Left lung (tissue), 4 donors: ENCODE measurements at regions not wholly inside any gene's neighbourhood (a gene's known extent, or its start where the extent isn't known, plus 50 kb on each side); places are given as distances from the start of the nearest gene placed in this dataset.

ENCODE experiments used
- ATAC-seq: fragments of 200-7000 bp; cut with Tn5 transposase; one replicate; pipeline ENCODE4 v1.9.1; 2020; ENCODE audit warnings: moderate library complexity
- DNase-seq, 4 donors: peaks; one replicate each; pipeline ENCODE4 v3.0.0-alpha.2; 2013 to 2020
- H3K27ac ChIP-seq, 2 donors: fragments of 200-600 bp; sonication (generic) in 1 of 2; one replicate each; pipeline versions ENCODE4 v1.5.0 to v1.8.0; 2020 to 2021
- H3K27me3 ChIP-seq, 2 donors: fragments of 200-600 bp; sonication (generic) in 1 of 2; one replicate each; pipeline versions ENCODE4 v1.5.0 to v1.8.0; 2020 to 2021
- H3K36me3 ChIP-seq, 2 donors: fragments of 200-600 bp; sonication (generic) in 1 of 2; one replicate each; pipeline versions ENCODE4 v1.5.0 to v1.8.0; 2020 to 2021
- H3K4me1 ChIP-seq, 2 donors: fragments of 200-600 bp; one replicate each; pipeline ENCODE4 v1.8.0; 2021
- H3K4me3 ChIP-seq, 2 donors: fragments of 200-600 bp; sonication (generic) in 1 of 2; one replicate each; pipeline versions ENCODE4 v1.5.0 to v1.8.0; 2020 to 2021; ENCODE audit warnings: mild to moderate bottlenecking in 1 of 2
- H3K9me3 ChIP-seq, 2 donors: fragments of 200-600 bp; sonication (generic) in 1 of 2; one replicate each; pipeline versions ENCODE4 v1.5.0 to v1.8.0; 2020 to 2021
- CTCF ChIP-seq, 2 donors: fragments of 200-600 bp; sonication (generic) in 1 of 2; IDR thresholded peaks; one replicate each; pipeline versions ENCODE4 v1.5.0 to v1.8.0; 2021; ENCODE audit warnings: antibody characterized with exemption in 2 of 2
- intact Hi-C, 2 donors: fragments of 100-400 bp; cut with DNase I; formaldehyde crosslinking; loops; one replicate each; pipeline versions ENCODE4 v1.11.2 to v1.14.2; 2022
- donor health status: DM: no; HTN: yes; CAD: no.
- donor health status: DM: no; HTN: no; CAD: no.

GRCh38 chr4:32206756-32207155 is 1486.6 kb downstream of the PCDH7 start:
- Histone ChIP-seq H3K4me1 (no peaks in the 10 kb centered on the region), H3K9me3 (peaks cover 0 to 23% of the 10 kb centered on the region in 2 donors), H3K27me3 (no peaks in the 10 kb centered on the region), H3K27ac (no peak overlapping the region), H3K4me3 (no peak overlapping the region), H3K36me3 (no peaks in the 10 kb centered on the region)
- no peak for TF ChIP-seq CTCF (IDR thresholded peaks at IDR 0.05)
- intact Hi-C loops = no loop called here
- DNase-seq = no peak
- ATAC-seq = no peak

- H3K36me3 ChIP-seq = no peaks in the 10 kb centered on the region
- H3K4me3 ChIP-seq = no peak overlapping the region
- peaks cover 0 to 23% of the 10 kb centered on the region in 2 donors for H3K9me3 ChIP-seq
- H3K27me3 ChIP-seq = no peaks in the 10 kb centered on the region
- H3K27ac ChIP-seq = no peak overlapping the region
- TF ChIP-seq CTCF (IDR thresholded peaks at IDR 0.05) = no peak
- ATAC-seq = no peak
- no peaks in the 10 kb centered on the region for H3K4me1 ChIP-seq
- intact Hi-C loops = no loop called here
- DNase-seq = no peak
Observed at GRCh38 chr4:32207456-32207855, 1487.3 kb downstream of the PCDH7 start.

- DNase-seq (no peak), ATAC-seq (no peak)
- Histone ChIP-seq H3K27me3 (no peaks in the 10 kb centered on the region), H3K4me1 (no peaks in the 10 kb centered on the region), H3K4me3 (no peak overlapping the region), H3K9me3 (peaks cover 0 to 2% of the 10 kb centered on the region in 2 donors), H3K36me3 (no peaks in the 10 kb centered on the region), H3K27ac (no peak overlapping the region)
- intact Hi-C loops = no loop called here
- TF ChIP-seq CTCF (IDR thresholded peaks at IDR 0.05) = no peak
Observed at GRCh38 chr4:32215277-32215676, 1495.1 kb downstream of the PCDH7 start.

GRCh38 chr4:32216502-32216901 is 1496.3 kb downstream of the PCDH7 start:
- peak in 1 of 4 donors; percentile 58 for DNase-seq
- intact Hi-C loops = no loop called here
- Histone ChIP-seq H3K9me3 (peaks cover 0 to 2% of the 10 kb centered on the region in 2 donors), H3K4me3 (no peak overlapping the region), H3K36me3 (no peaks in the 10 kb centered on the region), H3K27me3 (no peaks in the 10 kb centered on the region), H3K27ac (no peak overlapping the region), H3K4me1 (no peaks in the 10 kb centered on the region)
- no peak for TF ChIP-seq CTCF (IDR thresholded peaks at IDR 0.05)
- ATAC-seq = no peak

GRCh38 chr4:32219306-32220075 is 1499.3 kb downstream of the PCDH7 start:
- no peaks in the 10 kb centered on the region for H3K36me3 ChIP-seq
- H3K27ac ChIP-seq = no peak overlapping the region
- no peak for TF ChIP-seq CTCF (IDR thresholded peaks at IDR 0.05)
- H3K4me1 ChIP-seq = no peaks in the 10 kb centered on the region
- ATAC-seq (no peak), DNase-seq (no peak)
- intact Hi-C loops = no loop called here
- H3K4me3 ChIP-seq = no peak overlapping the region
- no peaks in the 10 kb centered on the region for H3K27me3 ChIP-seq
- H3K9me3 ChIP-seq = peaks cover 0 to 7% of the 10 kb centered on the region in 2 donors
